ENCODE measurements at regions not wholly inside any gene's neighbourhood (a gene's known extent, or its start where the extent isn't known, plus 50 kb on each side); places are given as distances from the start of the nearest gene placed in this dataset.

- Mint-ChIP-seq H3K27me3 (peaks cover 3% of the 10 kb centered on the region), H3K27ac (no peak overlapping the region), H3K9me3 (peaks cover 6% of the 10 kb centered on the region), H3K4me3 (no peak overlapping the region), H3K4me1 (ENCODE audit: low read depth) (no peaks in the 10 kb centered on the region), H3K36me3 (no peaks in the 10 kb centered on the region)
- intact Hi-C loops (cut with micrococcal nuclease), result no loop called here
- CTCF ChIA-PET, result no interaction called here
- no peak for DNase-seq
- POLR2A ChIA-PET, result no interaction called here
These were observed 138.1 kb upstream of the FOXF1 start for GRCh38 chr16:86372193-86372592.

DNA sequence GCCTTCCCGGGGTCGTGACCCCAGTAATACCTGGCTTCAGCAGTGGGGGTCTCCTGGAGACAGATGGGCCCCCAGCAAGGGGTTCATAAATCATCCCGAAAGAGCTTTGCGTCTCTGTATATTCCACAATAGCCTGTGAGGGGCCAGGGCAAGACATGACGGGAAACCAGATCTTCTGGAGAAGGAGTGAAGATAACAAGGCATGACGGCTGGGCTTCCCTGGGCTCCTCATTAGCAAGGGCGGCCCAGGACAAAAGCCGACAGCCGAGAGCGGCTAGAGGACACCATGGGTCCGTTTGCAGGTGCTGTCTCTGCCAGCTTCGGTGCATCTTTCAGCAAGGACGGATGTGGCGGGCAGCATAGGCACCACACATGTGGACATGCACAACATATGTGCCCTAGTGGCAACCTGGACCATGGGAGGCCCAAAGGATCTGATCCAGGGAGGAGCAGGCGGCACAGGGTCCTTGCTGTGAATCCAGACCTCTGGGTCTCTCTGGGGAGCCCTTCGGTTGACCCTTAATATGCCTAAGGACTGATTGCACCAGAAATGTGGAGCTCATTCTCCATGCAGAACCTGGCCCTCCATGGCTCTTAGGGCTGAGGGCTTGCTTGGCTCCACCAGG is 136.9 kb upstream of the FOXF1 start:
- no peak overlapping the region for H3K27ac Mint-ChIP-seq
- no peaks in the 10 kb centered on the region for H3K4me1 Mint-ChIP-seq (ENCODE audit: low read depth)
- peaks cover under 1% of the 10 kb centered on the region for H3K27me3 Mint-ChIP-seq
- intact Hi-C loops (cut with micrococcal nuclease), result no loop called here
- ChIA-PET POLR2A (no interaction called here), CTCF (no interaction called here)
- no peak for DNase-seq
- H3K4me3 Mint-ChIP-seq, result no peak overlapping the region
- peaks cover 6% of the 10 kb centered on the region for H3K9me3 Mint-ChIP-seq
- H3K36me3 Mint-ChIP-seq, result no peaks in the 10 kb centered on the region

GRCh38 chr16:86374603-86375130 is 135.7 kb upstream of the FOXF1 start:
- ChIA-PET POLR2A (no interaction called here), CTCF (interaction anchor here (0.6 kb wide), 1 partner anchor 656 kb away, joined by 3 read pairs; no protein-coding TSS in a partner anchor)
- H3K27me3 Mint-ChIP-seq, result no peaks in the 10 kb centered on the region
- intact Hi-C loops (cut with micrococcal nuclease), result no loop called here
- H3K4me3 Mint-ChIP-seq, result no peak overlapping the region
- no peak overlapping the region for H3K27ac Mint-ChIP-seq
- DNase-seq, result no peak
- no peaks in the 10 kb centered on the region for H3K4me1 Mint-ChIP-seq (ENCODE audit: low read depth)
- H3K9me3 Mint-ChIP-seq, result peaks cover 6% of the 10 kb centered on the region
- H3K36me3 Mint-ChIP-seq, result no peaks in the 10 kb centered on the region

DNA sequence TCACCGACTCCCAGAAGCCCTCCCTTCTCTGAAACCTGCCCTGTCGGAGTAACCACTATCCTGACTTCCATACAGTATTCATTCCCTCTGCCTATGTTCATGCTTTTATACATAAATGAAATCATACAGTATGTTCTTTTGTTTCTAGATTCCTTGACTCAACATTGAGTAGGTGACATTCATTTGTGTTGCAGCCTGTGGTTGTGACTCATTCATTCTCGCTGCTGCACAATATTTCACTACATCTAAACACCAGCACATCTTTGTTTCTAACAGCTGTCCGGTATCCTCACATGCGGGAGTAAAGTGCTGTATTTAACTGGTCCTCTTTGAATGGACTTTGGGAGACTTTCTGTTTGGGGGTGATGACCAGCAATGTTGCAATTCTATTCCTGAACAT is 135.0 kb upstream of the FOXF1 start:
- POLR2A ChIA-PET, result no interaction called here
- no peaks in the 10 kb centered on the region for H3K4me1 Mint-ChIP-seq (ENCODE audit: low read depth)

GRCh38 chr16:86375851-86376250 is 134.5 kb upstream of the FOXF1 start:
- no peaks in the 10 kb centered on the region for H3K27me3 Mint-ChIP-seq
- POLR2A ChIA-PET, result no interaction called here
- CTCF ChIA-PET, result no interaction called here

More for the DNA sequence above, 135.0 kb upstream of the FOXF1 start:
- Mint-ChIP-seq H3K36me3 (no peaks in the 10 kb centered on the region), H3K27me3 (no peaks in the 10 kb centered on the region), H3K27ac (no peak overlapping the region), H3K9me3 (peaks cover 6% of the 10 kb centered on the region), H3K4me3 (no peak overlapping the region)
- DNase-seq, result no peak
- CTCF ChIA-PET, result interaction anchor here (0.6 kb wide), 1 partner anchor 656 kb away, joined by 3 read pairs; no protein-coding TSS in a partner anchor
- intact Hi-C loops (cut with micrococcal nuclease), result no loop called here

DNA sequence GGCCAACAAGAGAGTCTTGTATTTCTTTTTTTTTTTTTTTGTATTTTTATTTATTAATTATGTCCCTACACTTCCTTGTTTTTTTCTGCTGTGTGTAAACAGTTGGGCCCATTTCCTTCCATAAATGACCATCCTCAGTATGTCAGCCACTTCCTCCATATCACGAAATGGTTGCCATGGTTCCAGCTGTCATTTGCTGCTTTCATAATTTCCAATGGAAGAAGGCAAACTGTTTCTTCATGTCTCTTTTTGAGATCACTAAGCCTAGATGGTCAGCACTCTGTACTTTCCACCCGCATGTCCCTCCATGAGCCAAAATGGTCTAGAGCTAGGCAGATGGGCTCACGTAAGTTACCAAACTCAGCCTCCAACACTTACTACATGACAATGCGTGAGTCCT is 133.5 kb upstream of the FOXF1 start:
- Mint-ChIP-seq H3K27ac (no peak overlapping the region), H3K4me3 (no peak overlapping the region), H3K36me3 (no peaks in the 10 kb centered on the region), H3K27me3 (peaks cover 6% of the 10 kb centered on the region), H3K4me1 (ENCODE audit: low read depth) (no peaks in the 10 kb centered on the region), H3K9me3 (peaks cover 6% of the 10 kb centered on the region)
- POLR2A ChIA-PET, result no interaction called here
- no peak for DNase-seq
- CTCF ChIA-PET, result no interaction called here
- intact Hi-C loops (cut with micrococcal nuclease), result no loop called here

More at GRCh38 chr16:86375851-86376250, 134.5 kb upstream of the FOXF1 start:
- intact Hi-C loops (cut with micrococcal nuclease), result no loop called here
- peaks cover 6% of the 10 kb centered on the region for H3K9me3 Mint-ChIP-seq
- H3K4me3 Mint-ChIP-seq, result no peak overlapping the region
- no peak for DNase-seq
- no peaks in the 10 kb centered on the region for H3K36me3 Mint-ChIP-seq
- no peaks in the 10 kb centered on the region for H3K4me1 Mint-ChIP-seq (ENCODE audit: low read depth)
- H3K27ac Mint-ChIP-seq, result no peak overlapping the region

- Mint-ChIP-seq H3K36me3 (no peaks in the 10 kb centered on the region), H3K4me3 (no peak overlapping the region), H3K27ac (no peak overlapping the region), H3K4me1 (ENCODE audit: low read depth) (no peaks in the 10 kb centered on the region), H3K9me3 (peaks cover 6% of the 10 kb centered on the region), H3K27me3 (peaks cover 6% of the 10 kb centered on the region)
- intact Hi-C loops (cut with micrococcal nuclease), result no loop called here
- DNase-seq, result no peak
- ChIA-PET POLR2A (no interaction called here), CTCF (no interaction called here)
These were observed 132.9 kb upstream of the FOXF1 start for GRCh38 chr16:86377251-86378022.

DNA sequence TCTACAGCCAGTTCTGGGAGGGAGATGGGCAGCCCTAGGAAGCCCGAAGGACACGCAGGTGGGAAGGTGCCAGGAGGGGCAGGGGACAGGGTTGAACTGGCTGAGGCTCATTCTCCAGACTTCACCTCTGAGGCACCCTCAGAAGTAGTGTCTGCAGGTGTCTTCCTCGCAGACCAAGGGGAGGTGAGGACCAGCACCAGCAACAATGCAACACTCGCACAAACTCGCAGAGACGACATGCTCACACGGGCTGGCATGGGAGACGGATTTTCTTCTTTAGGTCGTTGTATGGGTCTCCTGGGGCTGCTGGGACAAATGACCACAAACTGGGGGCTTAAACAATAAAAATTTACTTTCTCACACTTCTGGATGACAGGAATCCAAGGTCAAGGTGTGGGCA is 132.2 kb upstream of the FOXF1 start:
- CTCF ChIA-PET, result no interaction called here
- Mint-ChIP-seq H3K9me3 (peaks cover 6% of the 10 kb centered on the region), H3K27me3 (peaks cover 6% of the 10 kb centered on the region), H3K36me3 (no peaks in the 10 kb centered on the region), H3K4me3 (no peak overlapping the region), H3K27ac (no peak overlapping the region), H3K4me1 (ENCODE audit: low read depth) (no peaks in the 10 kb centered on the region)
- POLR2A ChIA-PET, result no interaction called here
- DNase-seq, result no peak
- intact Hi-C loops (cut with micrococcal nuclease), result no loop called here

- no peaks in the 10 kb centered on the region for H3K4me1 Mint-ChIP-seq (ENCODE audit: low read depth)
- POLR2A ChIA-PET, result no interaction called here
- no peak overlapping the region for H3K27ac Mint-ChIP-seq
- no peak for DNase-seq
- CTCF ChIA-PET, result no interaction called here
- intact Hi-C loops (cut with micrococcal nuclease), result no loop called here
- peaks cover 8% of the 10 kb centered on the region for H3K27me3 Mint-ChIP-seq
- H3K36me3 Mint-ChIP-seq, result no peaks in the 10 kb centered on the region
- peaks cover 6% of the 10 kb centered on the region for H3K9me3 Mint-ChIP-seq
- no peak overlapping the region for H3K4me3 Mint-ChIP-seq
These were observed 131.4 kb upstream of the FOXF1 start for GRCh38 chr16:86378831-86379504.

DNA sequence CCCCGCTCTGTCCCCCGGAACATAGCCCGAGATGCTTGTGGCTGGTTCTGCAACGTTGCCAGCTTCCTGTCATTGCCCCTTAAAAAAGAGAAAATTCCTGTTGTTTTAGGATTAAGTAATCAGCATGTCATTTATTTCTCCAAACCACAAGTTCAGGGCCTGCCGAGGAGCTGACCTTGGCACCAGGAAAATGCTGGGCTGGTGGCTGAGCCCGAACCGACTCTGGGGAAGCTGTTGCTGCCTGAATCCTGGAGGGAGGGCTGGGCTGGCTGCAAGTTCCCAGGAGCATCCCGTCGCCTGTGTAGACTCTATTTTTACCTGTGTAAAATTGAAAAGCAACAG is 130.9 kb upstream of the FOXF1 start:
- intact Hi-C loops (cut with micrococcal nuclease), result no loop called here
- Mint-ChIP-seq H3K4me1 (ENCODE audit: low read depth) (no peaks in the 10 kb centered on the region), H3K36me3 (no peaks in the 10 kb centered on the region), H3K27me3 (peaks cover 8% of the 10 kb centered on the region), H3K9me3 (peaks cover 3% of the 10 kb centered on the region), H3K27ac (no peak overlapping the region), H3K4me3 (no peak overlapping the region)
- no peak for DNase-seq
- CTCF ChIA-PET, result no interaction called here
- POLR2A ChIA-PET, result no interaction called here

DNA sequence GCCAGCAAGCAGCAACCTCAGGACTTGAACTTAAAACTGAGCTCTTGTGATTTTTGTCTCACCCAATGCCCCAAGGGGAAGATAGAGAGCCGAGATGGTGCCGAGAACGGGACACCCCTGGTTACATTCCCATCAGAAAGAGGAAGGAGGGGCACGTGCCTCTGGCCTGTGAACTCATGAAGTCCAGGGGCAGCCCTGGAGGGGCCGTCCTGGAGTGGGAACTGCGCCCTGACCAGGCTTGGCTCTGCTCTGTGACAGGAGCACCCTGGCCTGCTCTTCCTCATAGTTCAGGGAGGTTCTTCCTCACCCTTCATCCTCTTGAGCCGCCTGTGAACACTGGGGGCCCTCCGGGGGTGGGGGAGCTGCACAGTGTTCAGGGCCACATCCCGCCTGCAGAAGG is 130.3 kb upstream of the FOXF1 start:
- intact Hi-C loops (cut with micrococcal nuclease), result no loop called here
- no peak overlapping the region for H3K27ac Mint-ChIP-seq

DNA sequence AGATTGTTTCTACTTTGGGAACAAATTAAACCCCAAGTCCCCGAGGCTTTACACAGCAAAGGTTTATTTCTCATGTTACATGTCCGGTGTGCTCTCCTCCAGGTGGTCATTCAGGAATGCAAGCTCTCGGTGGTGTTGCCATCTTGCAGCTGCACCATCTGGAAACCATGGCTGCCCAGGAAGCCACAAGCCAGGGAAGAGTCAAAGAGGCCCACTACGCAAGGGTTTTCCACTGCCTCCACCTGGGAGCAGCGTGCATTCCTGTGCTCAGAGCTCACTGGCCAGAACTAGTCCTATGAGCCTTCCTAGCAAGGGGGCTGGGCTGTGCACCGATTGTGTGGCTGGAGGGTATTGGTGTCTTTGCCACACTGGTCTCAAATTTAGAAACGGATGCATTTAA is 128.8 kb upstream of the FOXF1 start:
- no peak overlapping the region for H3K4me3 Mint-ChIP-seq
- POLR2A ChIA-PET, result no interaction called here
- intact Hi-C loops (cut with micrococcal nuclease), result no loop called here
- DNase-seq, result no peak
- H3K9me3 Mint-ChIP-seq, result no peaks in the 10 kb centered on the region
- H3K36me3 Mint-ChIP-seq, result no peaks in the 10 kb centered on the region
- peaks cover 8% of the 10 kb centered on the region for H3K27me3 Mint-ChIP-seq
- no peak overlapping the region for H3K27ac Mint-ChIP-seq
- no peaks in the 10 kb centered on the region for H3K4me1 Mint-ChIP-seq (ENCODE audit: low read depth)
- CTCF ChIA-PET, result no interaction called here

More for the DNA sequence above, 130.3 kb upstream of the FOXF1 start:
- DNase-seq, result no peak
- Mint-ChIP-seq H3K9me3 (no peaks in the 10 kb centered on the region), H3K27me3 (peaks cover 8% of the 10 kb centered on the region), H3K4me3 (no peak overlapping the region), H3K36me3 (no peaks in the 10 kb centered on the region), H3K4me1 (ENCODE audit: low read depth) (no peaks in the 10 kb centered on the region)
- POLR2A ChIA-PET, result no interaction called here
- CTCF ChIA-PET, result no interaction called here
